PC-9 (cell line): ENCODE measurements at regions not wholly inside any gene's neighbourhood (a gene's known extent, or its start where the extent isn't known, plus 50 kb on each side); places are given as distances from the start of the nearest gene placed in this dataset.

Experiments used
- CTCF ChIP-seq: fragments of 200-600 bp; sonication (generic); conservative IDR thresholded peaks from 2 replicates; pipeline ENCODE4 v1.6.1; 2017; ENCODE audit warnings: mixed run types, antibody characterized with exemption, mild to moderate bottlenecking, moderate library complexity
- EZH2 ChIP-seq: fragments of 200-600 bp; sonication (generic); IDR thresholded peaks from 2 replicates; pipeline ENCODE4 v1.8.0; 2017; ENCODE audit warnings: antibody characterized with exemption, low read depth

DNA sequence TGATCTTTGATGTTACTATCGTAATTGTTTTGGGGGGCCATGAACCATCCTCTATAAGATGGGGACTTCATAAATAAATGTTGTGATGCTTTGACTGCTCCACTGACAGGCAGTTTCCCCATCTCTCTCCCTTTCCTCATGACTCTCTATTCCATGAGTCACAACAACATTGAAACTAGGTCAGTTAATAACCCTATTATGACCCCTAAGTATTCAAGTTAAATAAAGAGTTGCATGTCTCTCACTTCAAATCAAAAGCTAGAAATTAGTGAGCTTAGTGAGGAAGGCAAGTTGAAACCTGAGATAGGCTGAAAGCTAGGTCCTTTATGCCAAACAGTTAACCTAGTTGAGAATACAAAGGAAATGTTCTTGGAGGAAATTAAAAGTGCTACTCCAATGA lies 491.0 kb downstream of the HAO1 start:
- TF ChIP-seq CTCF: no peak
- TF ChIP-seq EZH2: no peak
